Cardiac septum (tissue), 1 donor: ENCODE measurements at regions not wholly inside any gene's neighbourhood (a gene's known extent, or its start where the extent isn't known, plus 50 kb on each side); places are given as distances from the start of the nearest gene placed in this dataset.

Experiments
- DNase-seq: peaks from one replicate; pipeline ENCODE4 v3.0.0-alpha.2; 2020; ENCODE audit warnings: low spot score
- intact Hi-C: fragments of 100-400 bp; cut with DNase I; formaldehyde crosslinking; loops from one replicate; pipeline ENCODE4 v1.14.0; 2022
- donor health status: DM: no; HTN: no; CAD: no.

DNA sequence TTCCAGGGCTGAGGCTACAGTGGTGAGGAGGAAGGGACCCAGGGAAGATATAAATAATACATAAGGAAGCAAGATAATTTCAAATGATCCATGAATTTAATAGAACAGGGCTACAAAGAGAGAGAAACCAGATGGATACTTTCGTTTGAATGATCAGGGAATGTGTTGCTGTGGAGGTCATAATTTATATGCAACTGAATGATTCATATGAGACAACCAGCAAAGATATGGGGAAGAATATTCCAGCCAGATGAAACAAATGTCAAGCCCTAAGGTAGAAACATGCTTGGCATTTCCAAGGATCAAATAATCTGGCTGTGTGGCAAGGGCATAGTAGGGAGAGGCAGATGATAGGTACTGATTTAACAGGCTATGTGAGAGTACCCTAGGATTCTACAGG lies 84.8 kb upstream of the ZC3H11B start:
- DNase-seq = no peak
- intact Hi-C loops = no loop called here

- intact Hi-C loops = no loop called here
Measured at GRCh38 chr1:219692981-219693380, 80.1 kb upstream of the ZC3H11B start.

DNA sequence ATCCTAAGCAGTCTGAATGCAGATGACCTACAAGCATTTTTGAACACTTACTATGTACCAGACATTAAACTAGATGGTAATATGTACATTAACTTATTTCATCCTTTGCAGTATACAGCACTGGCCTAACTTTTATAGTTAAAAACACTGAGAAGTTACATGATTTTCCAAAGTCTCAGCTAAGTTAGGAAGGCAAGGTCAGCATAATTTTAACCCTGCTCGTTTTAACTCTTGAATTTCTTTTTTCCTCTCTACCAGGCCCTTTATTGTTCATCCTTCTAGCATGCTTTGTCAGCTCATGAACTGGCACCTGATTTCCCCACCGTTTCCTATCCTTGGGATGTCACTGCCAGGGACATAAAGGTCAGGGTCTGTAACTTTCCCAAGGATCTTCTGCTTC lies 76.9 kb upstream of the ZC3H11B start:
- no peak for DNase-seq
- intact Hi-C loops = no loop called here

More at GRCh38 chr1:219692981-219693380, 80.1 kb upstream of the ZC3H11B start:
- no peak for DNase-seq

GRCh38 chr1:219687779-219688178 lies 74.9 kb upstream of the ZC3H11B start:
- no peak for DNase-seq
- intact Hi-C loops = no loop called here

DNA sequence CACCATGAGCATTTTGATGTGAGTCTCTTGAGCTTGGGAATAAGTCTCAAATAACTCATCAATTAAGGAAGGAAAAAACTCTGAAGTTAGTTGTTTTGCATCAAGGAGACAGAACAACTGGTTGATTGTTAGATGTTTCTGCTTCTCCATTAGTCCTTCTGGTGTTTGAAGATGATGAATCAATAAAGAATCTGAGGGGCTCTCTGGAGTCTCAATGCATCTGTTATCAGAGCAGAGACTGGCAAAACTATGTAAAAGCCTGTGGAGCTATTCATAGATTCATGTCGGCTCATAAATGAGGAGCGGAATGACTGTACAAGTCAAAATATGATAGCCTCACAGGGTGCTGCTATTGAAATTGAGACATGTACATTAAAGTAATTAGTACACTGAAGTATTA lies 73.3 kb upstream of the ZC3H11B start:
- no peak for DNase-seq
- intact Hi-C loops = no loop called here

DNA sequence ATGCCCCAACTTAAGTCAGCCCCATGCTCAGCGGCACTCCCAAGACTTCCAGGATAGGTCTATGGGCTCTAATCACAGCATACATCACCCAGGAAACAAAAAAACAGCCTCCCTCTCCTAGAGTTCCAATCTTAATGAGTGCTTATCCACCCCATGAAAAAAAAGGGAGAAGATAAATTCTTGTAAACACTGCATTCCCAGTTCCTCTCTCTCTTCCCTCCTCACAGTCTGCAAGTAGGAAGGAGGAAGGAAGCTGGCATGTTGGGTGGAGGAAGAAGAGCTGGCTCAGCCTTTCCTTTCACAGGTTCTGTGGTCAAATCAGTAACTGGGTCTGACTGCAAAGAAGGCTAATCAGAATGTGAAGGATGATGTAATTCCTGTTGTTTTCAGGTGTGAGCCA lies 69.9 kb upstream of the ZC3H11B start:
- DNase-seq = no peak
- intact Hi-C loops = no loop called here

GRCh38 chr1:219681876-219682275 lies 69.0 kb upstream of the ZC3H11B start:
- DNase-seq = no peak
- intact Hi-C loops = no loop called here

DNA sequence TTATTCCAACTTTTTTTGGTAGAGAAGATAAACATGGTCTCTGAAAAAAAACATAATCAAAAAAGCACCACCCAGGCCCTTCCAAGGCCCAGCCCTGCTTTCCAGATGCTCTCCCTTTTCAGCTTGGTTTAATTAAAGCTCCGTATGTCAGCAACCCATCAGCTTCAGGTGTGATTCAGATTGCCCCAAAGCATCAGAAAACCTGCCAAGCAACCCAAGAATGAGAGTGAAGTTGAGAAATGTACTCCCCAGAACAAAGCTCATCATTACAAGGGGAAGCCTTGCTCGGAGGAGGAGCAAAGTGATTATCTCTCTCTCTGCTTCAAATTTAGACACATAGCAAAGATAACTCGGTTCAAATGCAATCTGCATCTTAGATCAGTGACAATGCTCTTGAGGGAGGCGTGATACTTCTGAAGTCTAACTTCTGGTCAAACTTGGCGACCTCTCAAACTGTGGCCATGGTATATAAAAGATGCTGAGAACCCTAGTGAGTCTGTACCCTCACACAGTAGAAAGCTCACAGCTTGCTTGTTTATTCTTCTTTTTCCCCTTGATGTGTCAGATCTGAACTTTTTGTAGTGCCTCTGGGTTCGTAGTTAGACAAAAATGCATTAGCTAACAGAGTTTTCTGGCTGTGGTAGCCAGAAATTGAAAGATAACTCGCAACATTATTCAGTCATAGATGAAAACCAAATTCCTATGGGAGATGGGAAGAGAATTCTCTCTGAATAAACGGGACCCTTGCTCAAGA lies 63.3 kb upstream of the ZC3H11B start:
- no peak for DNase-seq
- intact Hi-C loops = no loop called here

GRCh38 chr1:219670426-219671149 lies 57.7 kb upstream of the ZC3H11B start:
- DNase-seq = peak; percentile 87
- intact Hi-C loops = loop anchor here (5.0 kb wide), 2 partner anchors 82 to 142 kb away; no protein-coding TSS in a partner anchor

DNA sequence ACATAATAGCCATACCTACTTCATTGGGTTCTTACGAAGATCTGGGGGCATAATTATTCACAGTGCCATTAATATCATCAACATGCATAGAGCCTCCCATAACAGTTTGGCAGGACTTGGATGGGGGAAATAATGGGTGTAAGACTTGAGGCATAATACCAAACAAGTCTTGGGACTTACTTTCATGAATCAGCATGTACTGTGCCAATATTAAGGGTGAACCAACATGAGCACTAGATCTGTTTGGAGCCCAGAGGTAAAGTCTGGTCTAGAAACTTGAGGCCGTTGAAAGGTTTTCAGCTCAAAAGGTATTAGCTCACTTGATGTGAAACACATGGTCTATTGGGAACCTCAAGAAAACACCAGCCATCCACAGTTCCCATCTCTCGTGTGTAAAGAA lies 56.7 kb upstream of the ZC3H11B start:
- no peak for DNase-seq
- intact Hi-C loops = loop anchor here (5.0 to 10.0 kb wide), 4 partner anchors 123 to 1325 kb away; partner anchors contain the start of genes LYPLAL1 and TGFB2

DNA sequence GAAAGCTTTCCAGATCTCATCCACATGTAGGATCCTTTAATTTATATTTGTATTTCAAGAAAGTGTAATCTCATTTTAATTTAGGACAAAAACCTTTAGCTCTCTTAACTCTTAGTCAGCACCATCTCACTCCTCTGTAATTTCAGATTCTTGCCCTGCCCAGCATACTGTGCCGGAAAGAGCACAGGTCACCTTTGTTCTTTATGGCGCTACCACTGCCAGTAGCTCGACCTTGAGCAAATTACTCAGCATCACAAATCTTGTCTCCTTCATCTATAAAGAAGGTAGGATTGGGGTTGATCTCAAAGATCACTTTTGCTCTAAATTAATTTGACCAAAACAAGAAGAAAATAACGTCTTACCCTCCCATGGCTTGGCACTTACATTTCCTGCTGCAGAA lies 56.1 kb upstream of the ZC3H11B start:
- intact Hi-C loops = loop anchor here (5.0 to 10.0 kb wide), 4 partner anchors 123 to 1324 kb away; partner anchors contain the start of genes LYPLAL1 and TGFB2
- DNase-seq = no peak

GRCh38 chr1:219668446-219668845 lies 55.5 kb upstream of the ZC3H11B start:
- intact Hi-C loops = loop anchor here (5.0 to 10.0 kb wide), 4 partner anchors 124 to 1324 kb away; partner anchors contain the start of genes LYPLAL1 and TGFB2
- DNase-seq = no peak

GRCh38 chr1:219666242-219666641 lies 53.3 kb upstream of the ZC3H11B start:
- DNase-seq = no peak
- intact Hi-C loops = loop anchor here (5.0 to 10.0 kb wide), 4 partner anchors 126 to 1321 kb away; partner anchors contain the start of genes LYPLAL1 and TGFB2

GRCh38 chr1:219665089-219665488 lies 52.2 kb upstream of the ZC3H11B start:
- intact Hi-C loops = loop anchor here (5.0 to 10.0 kb wide), 4 partner anchors 127 to 1320 kb away; partner anchors contain the start of genes LYPLAL1 and TGFB2
- no peak for DNase-seq

DNA sequence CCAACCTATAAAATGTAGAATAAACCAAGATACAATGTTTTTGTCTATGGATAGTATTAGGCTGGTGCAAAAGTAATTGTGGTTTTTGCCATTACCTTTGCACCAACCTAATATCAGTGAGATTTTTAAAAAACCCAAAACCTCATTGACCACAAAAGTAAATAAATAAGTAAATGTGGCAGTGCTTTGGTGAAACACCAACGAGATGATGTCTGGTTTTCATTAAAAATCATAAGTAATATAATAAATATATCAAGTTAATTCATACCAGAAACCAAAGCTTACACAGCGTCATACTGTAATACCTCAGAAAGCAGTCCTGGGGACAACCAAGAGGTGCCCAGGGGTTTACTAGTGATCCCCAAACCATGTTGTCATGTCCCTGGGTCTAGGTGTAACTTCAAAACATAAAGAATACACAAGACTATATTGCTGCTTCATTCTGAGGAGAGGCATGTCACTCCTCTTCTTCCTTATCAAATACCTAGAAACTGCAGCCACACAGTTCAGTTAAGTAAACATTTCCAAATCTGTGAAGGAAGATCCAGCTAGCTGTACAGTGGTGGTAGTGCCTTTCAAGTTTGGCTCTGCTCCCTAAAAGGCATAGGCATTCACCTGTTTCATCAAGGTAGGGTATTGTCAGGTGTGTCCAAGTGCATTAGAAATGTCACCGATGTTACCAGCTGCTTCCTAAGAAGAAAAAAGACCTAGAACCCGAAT lies 51.6 kb upstream of the ZC3H11B start:
- DNase-seq = no peak
- intact Hi-C loops = loop anchor here (5.0 to 10.0 kb wide), 6 partner anchors 97 to 1320 kb away; partner anchors contain the start of genes LYPLAL1 and TGFB2
